CD14-positive monocyte (primary cell): ENCODE measurements at regions not wholly inside any gene's neighbourhood (a gene's known extent, or its start where the extent isn't known, plus 50 kb on each side); places are given as distances from the start of the nearest gene placed in this dataset.
"Not testable (repeated sequence)": the region's sequence is repeated elsewhere in the genome, so short reads cannot be mapped to it uniquely, and the experiment has no call there.

Source experiments
- DNase-seq, 3 donors: peaks; one replicate each; pipeline ENCODE4 v3.0.0-alpha.2; 2011 to 2022
- H2AFZ ChIP-seq: 2 replicates; pipeline ENCODE4 v1.6.0; 2012; ENCODE audit warnings: mild to moderate bottlenecking, low read depth, low read length, inconsistent platforms; ENCODE audit not compliant: insufficient read depth, poor library complexity, severe bottlenecking
- H3K27ac ChIP-seq, 2 donors: 1 replicate in 1 of 2; 2 replicates in 1 of 2; pipeline ENCODE4 v1.5.1; 2012 to 2013; ENCODE audit warnings: low read length in 2 of 2, control low read depth in 1 of 2, inconsistent platforms in 1 of 2, low read depth in 1 of 2, mild to moderate bottlenecking in 1 of 2
- H3K27me3 ChIP-seq, 2 donors: one replicate each; pipeline versions ENCODE4 v1.6.0 to v1.6.1; 2011 to 2013; ENCODE audit warnings: low read length in 2 of 2; ENCODE audit not compliant: control insufficient read depth in 2 of 2, insufficient read depth in 2 of 2
- H3K36me3 ChIP-seq, 2 donors: replicated peaks in 1 of 2; 1 replicate in 1 of 2; 2 replicates in 1 of 2; pipeline versions ENCODE4 v1.5.1 to v1.6.1; 2012 to 2013; ENCODE audit warnings: low read length in 2 of 2, control low read depth in 1 of 2, inconsistent platforms in 1 of 2, mild to moderate bottlenecking in 1 of 2; ENCODE audit not compliant: insufficient read depth in 2 of 2, control insufficient read depth in 1 of 2
- H3K4me1 ChIP-seq, 2 donors: 1 replicate in 1 of 2; 2 replicates in 1 of 2; pipeline versions ENCODE4 v1.5.1 to v1.6.1; 2012 to 2013; ENCODE audit warnings: low read length in 2 of 2, control low read depth in 1 of 2, inconsistent platforms in 1 of 2, mild to moderate bottlenecking in 1 of 2, moderate library complexity in 1 of 2; ENCODE audit not compliant: insufficient read depth in 2 of 2, control insufficient read depth in 1 of 2
- H3K4me2 ChIP-seq: replicated peaks from 2 replicates; pipeline ENCODE3; 2012; ENCODE audit warnings: low read length, moderate library complexity, mild to moderate bottlenecking; ENCODE audit not compliant: poor library complexity, severe bottlenecking; ENCODE audit errors: extremely low read depth
- H3K4me3 ChIP-seq, 3 experiments: fragments of 200-600 bp in 1 of 3; sonication (generic) in 1 of 3; replicated peaks in 1 of 3; 1 replicate in 2 of 3; 2 replicates in 1 of 3; pipeline ENCODE4 v1.5.1; 2011 to 2013; ENCODE audit warnings: low read length in 3 of 3, mild to moderate bottlenecking in 3 of 3, control low read depth in 2 of 3, low read depth in 2 of 3, inconsistent platforms in 1 of 3, moderate library complexity in 1 of 3
- H3K79me2 ChIP-seq: 2 replicates; pipeline ENCODE4 v1.6.0; 2012; ENCODE audit warnings: mild to moderate bottlenecking, control low read depth, inconsistent platforms, low read length, moderate library complexity; ENCODE audit not compliant: insufficient read depth
- H3K9ac ChIP-seq: 2 replicates; pipeline ENCODE4 v1.6.0; 2017; ENCODE audit warnings: low read length, mild to moderate bottlenecking; ENCODE audit not compliant: insufficient read depth, poor library complexity, severe bottlenecking
- H3K9me3 ChIP-seq, 2 donors: replicated peaks in 1 of 2; 1 replicate in 1 of 2; 2 replicates in 1 of 2; pipeline versions ENCODE4 v1.5.1 to v1.6.1; 2012 to 2013; ENCODE audit warnings: low read length in 2 of 2, control low read depth in 1 of 2; ENCODE audit not compliant: control insufficient read depth in 1 of 2, insufficient read depth in 1 of 2
- H4K20me1 ChIP-seq: 2 replicates; pipeline ENCODE4 v1.6.0; 2012; ENCODE audit warnings: mild to moderate bottlenecking, low read length, control low read depth, moderate library complexity; ENCODE audit not compliant: insufficient read depth
- H3K27ac Mint-ChIP-seq, 7 donors: one replicate each; pipeline ENCODE4 v1.8.0; 2020; ENCODE audit warnings: mild to moderate bottlenecking in 7 of 7, mixed read lengths in 7 of 7, moderate library complexity in 6 of 7, inconsistent platforms in 2 of 7
- H3K27me3 Mint-ChIP-seq, 3 donors: one replicate each; pipeline ENCODE4 v1.8.0; 2021 to 2022; ENCODE audit warnings: low read depth in 3 of 3, mild to moderate bottlenecking in 3 of 3, mixed read lengths in 3 of 3, moderate library complexity in 3 of 3, inconsistent platforms in 1 of 3
- H3K36me3 Mint-ChIP-seq, 2 donors: one replicate each; pipeline ENCODE4 v1.8.0; 2020; ENCODE audit warnings: mixed read lengths in 2 of 2, inconsistent platforms in 1 of 2, mild to moderate bottlenecking in 1 of 2
- H3K4me1 Mint-ChIP-seq: one replicate; pipeline ENCODE4 v1.8.0; 2020; ENCODE audit warnings: mild to moderate bottlenecking, mixed read lengths
- H3K4me3 Mint-ChIP-seq, 2 donors: one replicate each; pipeline ENCODE4 v1.8.0; 2020; ENCODE audit warnings: mild to moderate bottlenecking in 2 of 2, mixed read lengths in 2 of 2, moderate library complexity in 1 of 2
- H3K9me3 Mint-ChIP-seq, 7 donors: one replicate each; pipeline ENCODE4 v1.8.0; 2020 to 2022; ENCODE audit warnings: mixed read lengths in 7 of 7, mild to moderate bottlenecking in 6 of 7, moderate library complexity in 6 of 7, inconsistent platforms in 2 of 7
- WGBS: methylation state at CpG from one replicate; pipeline ENCODE4 v1.1.5; 2013; ENCODE audit warnings: missing lambda C conversion rate; ENCODE audit not compliant: insufficient coverage; 5-methylcytosine and 5-hydroxymethylcytosine counted together
- intact Hi-C, 2 donors: fragments of 100-400 bp; cut with micrococcal nuclease; formaldehyde crosslinking; loops; one replicate each; pipeline versions ENCODE4 v1.15.0 to v1.15.1; 2023
- TF ChIP-seq, protein P1 (sequence below): fragments of 200-600 bp; IDR thresholded peaks from one replicate; pipeline ENCODE4 v1.8.0; 2022; ENCODE audit warnings: antibody characterized with exemption, mild to moderate bottlenecking

DNA sequence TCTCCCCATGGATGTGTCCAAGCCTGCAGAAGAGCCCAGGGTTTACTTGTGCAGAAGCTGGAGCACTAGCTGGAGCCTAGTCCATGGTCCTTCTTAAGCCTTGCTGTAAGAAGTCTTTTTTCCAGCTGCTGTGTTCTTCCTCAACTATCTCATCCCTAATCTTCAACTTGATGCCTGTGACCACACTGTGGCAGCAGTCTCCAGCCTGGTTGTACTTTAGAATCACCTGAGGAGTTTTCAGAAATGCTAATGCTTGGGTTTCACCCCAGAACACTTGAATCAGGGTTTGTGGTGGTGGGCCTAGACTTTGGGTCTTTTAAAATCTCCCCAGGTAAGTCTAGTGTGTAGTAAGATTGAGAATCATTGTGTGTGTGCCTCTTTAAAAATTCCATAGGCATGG lies 173.6 kb downstream of the ADCYAP1 start:
- Histone ChIP-seq H3K36me3 (no peaks in the 10 kb centered on the region), H2AFZ (no peak overlapping the region), H3K4me1 (no peaks in the 10 kb centered on the region), H3K27ac (no peak overlapping the region), H3K4me2 (no peak overlapping the region), H4K20me1 (no peaks in the 10 kb centered on the region), H3K9ac (no peak overlapping the region), H3K9me3 (no peaks in the 10 kb centered on the region), H3K4me3 (no peak overlapping the region), H3K79me2 (no peaks in the 10 kb centered on the region), H3K27me3 (no peaks in the 10 kb centered on the region)
- no peaks in the 10 kb centered on the region for H3K4me1 Mint-ChIP-seq
- no peaks in the 10 kb centered on the region for H3K36me3 Mint-ChIP-seq
- H3K27me3 Mint-ChIP-seq, result peaks cover 0 to 2% (median 0%) of the 10 kb centered on the region in 3 donors
- intact Hi-C loops, result no loop called here
- no peak for DNase-seq
- peaks cover 0 to 3% (median 0%) of the 10 kb centered on the region in 7 donors for H3K9me3 Mint-ChIP-seq
- H3K27ac Mint-ChIP-seq, result no peak overlapping the region
- H3K4me3 Mint-ChIP-seq, result no peak overlapping the region
- TF ChIP-seq, protein P1, sequence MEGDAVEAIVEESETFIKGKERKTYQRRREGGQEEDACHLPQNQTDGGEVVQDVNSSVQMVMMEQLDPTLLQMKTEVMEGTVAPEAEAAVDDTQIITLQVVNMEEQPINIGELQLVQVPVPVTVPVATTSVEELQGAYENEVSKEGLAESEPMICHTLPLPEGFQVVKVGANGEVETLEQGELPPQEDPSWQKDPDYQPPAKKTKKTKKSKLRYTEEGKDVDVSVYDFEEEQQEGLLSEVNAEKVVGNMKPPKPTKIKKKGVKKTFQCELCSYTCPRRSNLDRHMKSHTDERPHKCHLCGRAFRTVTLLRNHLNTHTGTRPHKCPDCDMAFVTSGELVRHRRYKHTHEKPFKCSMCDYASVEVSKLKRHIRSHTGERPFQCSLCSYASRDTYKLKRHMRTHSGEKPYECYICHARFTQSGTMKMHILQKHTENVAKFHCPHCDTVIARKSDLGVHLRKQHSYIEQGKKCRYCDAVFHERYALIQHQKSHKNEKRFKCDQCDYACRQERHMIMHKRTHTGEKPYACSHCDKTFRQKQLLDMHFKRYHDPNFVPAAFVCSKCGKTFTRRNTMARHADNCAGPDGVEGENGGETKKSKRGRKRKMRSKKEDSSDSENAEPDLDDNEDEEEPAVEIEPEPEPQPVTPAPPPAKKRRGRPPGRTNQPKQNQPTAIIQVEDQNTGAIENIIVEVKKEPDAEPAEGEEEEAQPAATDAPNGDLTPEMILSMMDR, result no peak

DNA sequence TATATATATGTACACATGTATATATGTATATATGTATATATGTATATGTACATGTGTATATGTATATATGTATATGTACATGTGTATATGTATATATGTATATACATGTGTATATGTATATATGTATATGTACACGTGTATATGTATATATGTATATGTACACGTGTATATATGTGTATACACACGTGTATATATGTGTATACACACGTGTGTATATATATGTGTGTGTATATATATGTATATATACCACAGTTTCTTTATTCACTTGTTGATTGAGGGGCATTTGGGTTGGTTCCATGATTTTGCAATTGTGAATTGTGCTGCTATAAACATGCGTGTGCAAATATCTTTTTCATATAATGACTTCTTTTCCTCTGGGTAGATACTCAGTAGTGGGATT lies 179.0 kb downstream of the ADCYAP1 start:
- H3K79me2 ChIP-seq, H3K4me3 Mint-ChIP-seq, intact Hi-C loops, H3K9ac ChIP-seq, H3K36me3 ChIP-seq, H3K9me3 ChIP-seq, H3K4me3 ChIP-seq, H3K27ac Mint-ChIP-seq, DNase-seq, H3K4me1 ChIP-seq, H3K4me1 Mint-ChIP-seq, H3K4me2 ChIP-seq, H3K27me3 Mint-ChIP-seq, H3K36me3 Mint-ChIP-seq, H3K27me3 ChIP-seq, H2AFZ ChIP-seq, H3K27ac ChIP-seq, H4K20me1 ChIP-seq: not testable (repeated sequence)
- H3K9me3 Mint-ChIP-seq, result peaks cover 3 to 13% (median 9%) of the 10 kb centered on the region in 7 donors
- WGBS, result no CpG with 5 or more reads among the region's 5 CpGs
